HUDEP-2 (cell line): ENCODE measurements at regions not wholly inside any gene's neighbourhood (a gene's known extent, or its start where the extent isn't known, plus 50 kb on each side); places are given as distances from the start of the nearest gene placed in this dataset.
"Not testable (repeated sequence)": the region's sequence is repeated elsewhere in the genome, so short reads cannot be mapped to it uniquely, and the experiment has no call there.

Experiments
- DNase-seq, 76 experiments: peaks; one replicate each; lab custom pipeline; 2025; ENCODE audit not compliant: unreplicated experiment in 76 of 76; lab: John Stamatoyannopoulos, UW

DNA sequence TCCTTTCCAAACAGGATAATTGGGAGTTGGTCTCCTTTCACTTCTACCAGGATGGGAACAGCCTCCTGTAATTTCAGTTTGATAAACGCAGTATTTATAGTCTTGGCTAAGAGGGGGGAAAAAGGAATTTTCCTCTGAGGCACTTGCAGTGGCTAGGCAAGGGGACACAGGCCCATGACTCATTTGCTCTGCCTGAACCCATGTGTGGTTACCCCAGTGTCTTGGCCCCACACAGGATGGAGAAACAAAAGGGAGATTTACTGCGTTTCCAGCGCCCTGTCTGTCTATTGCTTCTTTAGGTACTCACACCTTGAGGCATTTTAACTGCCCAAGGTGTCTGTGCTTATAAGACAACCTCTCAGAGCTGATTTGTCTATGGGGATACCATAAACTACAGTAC lies 74.8 kb upstream of the NEDD9 start:
- DNase-seq: no peak

DNA sequence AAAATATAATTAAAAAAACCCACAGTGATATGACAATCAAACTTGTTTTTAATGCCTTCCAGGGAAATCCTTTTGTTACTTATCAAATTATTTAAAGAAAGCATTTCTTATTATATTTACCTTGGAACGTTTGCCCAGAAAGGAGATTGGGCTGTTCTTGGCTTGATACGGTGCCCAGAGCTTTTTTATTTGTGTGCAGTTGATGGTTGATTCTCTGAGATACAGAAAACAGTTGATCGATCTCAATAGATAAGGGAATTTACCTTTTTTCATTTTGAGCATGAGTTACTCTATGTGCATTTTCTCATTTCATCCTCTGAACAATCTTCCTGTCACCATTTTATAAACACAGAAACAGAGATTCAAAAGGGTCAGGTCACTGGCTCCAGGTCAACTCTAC lies 72.5 kb upstream of the NEDD9 start:
- DNase-seq: no peak

DNA sequence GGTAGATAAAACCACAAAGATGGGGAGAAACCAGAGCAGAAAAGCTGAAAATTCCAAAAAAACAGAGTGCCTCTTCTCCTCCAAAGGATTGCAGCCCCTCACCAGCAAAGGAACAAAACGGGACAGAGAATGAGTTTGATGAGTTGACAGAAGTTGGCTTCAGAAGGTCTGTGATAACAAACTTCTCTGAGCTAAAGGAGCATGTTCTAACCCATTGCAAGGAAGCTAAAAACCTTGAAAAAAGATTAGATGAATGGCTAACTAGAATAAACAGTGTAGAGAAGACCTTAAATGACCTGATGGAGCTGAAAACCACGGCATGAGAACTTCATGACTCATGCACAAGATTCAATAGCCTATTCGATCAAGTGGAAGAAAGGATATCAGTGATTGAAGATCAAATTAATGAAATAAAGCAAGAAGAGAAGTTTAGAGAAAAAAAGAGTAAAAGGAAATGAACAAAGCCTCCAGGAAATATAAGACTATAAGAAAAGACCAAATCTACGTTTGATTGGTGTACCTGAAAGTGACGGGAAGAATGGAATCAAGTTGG lies 67.5 kb upstream of the NEDD9 start:
- DNase-seq: not testable (repeated sequence)

DNA sequence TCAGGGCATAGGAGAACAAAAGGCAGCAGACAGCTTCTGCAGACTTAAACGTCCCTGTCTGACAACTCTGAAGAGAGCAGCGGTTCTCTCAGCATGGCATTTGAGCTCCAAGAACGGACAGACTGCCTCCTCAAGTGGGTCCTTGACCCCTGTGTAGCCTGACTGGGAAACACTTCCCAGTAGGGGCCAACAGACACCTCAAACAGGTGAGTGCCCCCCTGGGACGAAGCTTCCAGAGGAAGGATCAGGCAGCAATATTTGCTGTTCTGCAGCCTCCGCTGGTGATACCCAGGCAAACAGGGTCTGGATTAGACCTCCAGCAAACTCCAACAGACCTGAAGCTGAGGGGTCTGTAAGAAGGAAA lies 66.9 kb upstream of the NEDD9 start:
- not testable (repeated sequence) for DNase-seq

DNA sequence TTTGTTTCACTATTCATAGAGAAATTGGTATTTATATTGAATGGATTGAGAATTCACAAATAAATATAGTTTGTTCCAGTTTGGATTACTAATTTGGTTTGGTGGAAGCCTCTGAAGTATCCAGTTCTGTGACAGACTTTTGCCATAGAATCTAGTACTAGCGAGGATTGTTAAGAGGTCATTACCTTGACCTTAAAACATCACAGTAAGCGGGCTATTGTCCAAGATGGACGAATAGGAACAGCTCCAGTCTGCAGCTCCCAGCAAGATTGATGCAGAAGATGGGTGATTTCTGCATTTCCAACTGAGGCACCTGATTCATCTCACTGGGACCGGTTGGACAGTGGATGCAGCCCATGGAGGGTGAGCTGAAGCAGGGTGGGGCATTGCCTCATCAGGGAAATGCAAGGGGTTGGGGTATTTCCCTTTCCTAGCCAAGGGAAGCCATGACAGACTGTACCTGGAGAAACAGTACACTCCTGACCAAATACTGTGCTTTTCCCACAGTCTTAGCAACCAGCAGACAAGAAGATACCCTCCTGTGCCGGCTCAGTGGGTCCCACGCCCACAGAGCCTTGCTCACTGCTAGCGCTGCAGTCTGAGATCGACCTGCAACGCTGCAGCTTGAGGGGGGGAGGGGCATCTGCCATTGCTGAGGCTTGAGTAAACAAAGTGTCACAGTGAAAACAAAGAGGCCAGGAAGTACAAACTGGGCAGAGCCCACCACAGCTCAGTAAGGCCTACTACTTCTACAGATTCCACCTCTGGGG lies 66.4 kb upstream of the NEDD9 start:
- no peak for DNase-seq

DNA sequence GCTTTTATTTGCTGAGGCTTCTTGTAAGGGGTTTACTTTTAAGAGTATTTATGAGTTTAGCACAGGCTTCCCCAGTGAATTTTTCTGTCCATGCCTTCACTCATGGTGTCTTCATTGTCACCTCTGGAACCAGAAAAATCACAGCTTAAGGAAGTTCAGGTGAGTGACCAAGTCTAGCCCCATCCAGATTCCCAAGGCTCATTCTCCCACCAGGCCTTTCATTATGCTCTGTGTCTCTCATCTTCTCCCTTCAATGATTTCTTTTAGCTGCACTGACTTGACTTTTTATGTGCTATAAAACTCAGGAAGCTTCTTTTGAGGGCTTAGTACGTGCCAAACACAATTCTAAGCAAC lies 64.9 kb upstream of the NEDD9 start:
- no peak for DNase-seq

DNA sequence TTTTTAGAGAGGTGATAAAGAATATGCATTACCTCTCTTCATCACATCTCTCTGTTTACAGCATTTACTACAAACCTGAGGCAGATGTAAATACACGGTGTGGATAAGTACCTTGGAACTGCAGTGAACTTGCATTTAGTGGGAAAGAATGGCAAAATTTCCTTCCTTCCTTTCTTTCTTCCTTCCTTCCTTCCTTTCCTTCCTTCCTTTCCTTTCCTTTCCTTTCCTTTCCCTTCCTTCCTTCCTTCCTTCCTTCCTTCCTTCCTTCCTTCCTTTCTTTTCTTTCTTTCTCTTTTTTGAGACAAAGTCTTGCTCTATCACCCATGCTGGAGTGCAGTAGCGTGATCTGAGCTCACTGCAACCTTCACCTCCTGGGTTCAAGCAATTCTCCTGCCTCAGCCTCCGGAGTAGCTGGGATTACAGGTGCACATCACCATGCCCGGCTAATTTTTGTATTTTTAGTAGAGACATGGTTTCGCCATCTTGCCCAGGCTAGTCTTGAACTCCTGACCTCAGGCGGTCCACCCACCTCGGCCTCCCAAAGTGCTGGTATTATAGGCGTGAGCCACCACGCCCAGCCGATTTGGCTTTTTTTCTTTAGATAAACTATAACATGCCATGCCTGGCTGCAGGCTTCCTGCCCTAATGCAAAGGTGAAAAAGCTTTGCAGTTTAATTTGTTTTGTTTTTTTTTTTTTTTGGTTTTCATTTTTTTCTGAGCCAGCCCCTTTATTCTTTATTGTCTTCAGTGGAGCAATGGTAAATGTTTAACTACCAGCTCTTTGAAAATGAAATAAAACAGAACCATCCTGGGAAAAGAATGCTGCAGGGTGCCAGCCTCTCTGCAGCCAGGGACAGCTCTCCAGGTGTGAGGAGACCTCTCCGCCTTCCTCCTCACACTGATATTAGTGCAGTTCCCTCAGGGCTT lies 64.2 kb upstream of the NEDD9 start:
- DNase-seq: no peak

DNA sequence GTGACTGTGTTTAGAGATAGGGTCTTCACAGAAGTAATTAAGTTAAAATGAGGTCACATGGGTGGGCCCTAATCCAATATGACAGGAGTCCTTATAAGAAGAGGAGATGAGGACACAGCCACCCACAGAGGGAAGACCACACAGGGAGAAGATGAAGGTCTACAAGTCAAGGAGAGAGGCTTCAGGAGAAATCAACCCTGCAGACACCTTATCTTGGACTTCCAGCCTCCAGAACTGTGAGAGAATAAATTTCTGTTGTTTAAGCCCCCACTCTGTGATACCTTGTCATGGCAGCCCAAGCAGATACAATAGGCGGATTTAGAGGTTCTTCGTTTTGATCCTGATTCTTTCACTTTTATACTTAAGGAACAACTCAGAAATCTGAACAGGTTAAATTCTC lies 63.5 kb upstream of the NEDD9 start:
- no peak for DNase-seq

DNA sequence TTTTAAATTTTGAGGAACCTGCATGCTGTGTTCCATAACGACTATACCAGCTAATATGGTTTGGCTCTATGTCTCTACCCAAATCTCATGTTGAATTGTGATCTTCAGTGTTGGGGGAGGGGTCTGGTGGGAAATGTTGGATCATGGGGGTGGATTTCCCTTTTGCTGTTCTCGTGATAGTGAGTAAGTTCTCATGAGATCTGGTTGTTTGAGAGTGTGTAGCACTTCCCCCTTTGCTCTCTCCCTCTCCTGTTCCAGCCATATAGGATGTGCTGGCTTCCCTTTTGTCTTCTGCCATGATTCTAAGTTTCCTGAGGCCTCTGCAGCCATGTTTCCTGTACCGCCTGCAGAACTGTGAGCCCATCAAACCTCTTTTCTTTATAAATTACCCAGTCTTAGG lies 61.8 kb upstream of the NEDD9 start:
- no peak for DNase-seq

DNA sequence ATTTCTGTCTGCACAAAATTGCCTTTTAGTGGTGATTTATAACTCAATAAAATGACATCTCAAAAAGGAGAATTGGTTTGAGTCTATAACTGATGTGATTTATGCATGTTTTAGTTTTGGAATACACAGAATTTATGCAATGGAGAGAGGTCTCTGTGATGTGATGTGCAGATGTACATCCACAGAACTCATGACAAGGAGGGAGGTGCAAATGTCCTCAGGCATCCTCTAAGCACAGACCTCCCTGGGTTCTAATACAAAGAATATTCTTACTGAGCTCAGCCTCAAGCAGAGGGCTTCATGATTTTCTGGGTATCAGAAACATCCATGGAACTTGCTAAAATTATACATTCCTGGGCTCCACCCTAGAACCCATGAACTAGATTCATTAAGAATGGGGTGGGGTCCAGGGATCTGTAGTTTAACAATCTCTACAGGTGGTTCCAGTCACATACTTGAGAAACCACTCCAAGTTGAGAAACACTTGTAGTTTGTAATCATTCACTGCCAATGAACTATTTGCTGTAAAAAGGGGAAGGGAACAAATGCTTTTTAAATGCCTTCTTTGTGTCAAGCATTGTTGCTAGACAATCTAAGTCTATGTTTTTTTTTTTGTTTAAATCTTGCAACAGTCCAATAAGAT lies 60.2 kb upstream of the NEDD9 start:
- no peak for DNase-seq

DNA sequence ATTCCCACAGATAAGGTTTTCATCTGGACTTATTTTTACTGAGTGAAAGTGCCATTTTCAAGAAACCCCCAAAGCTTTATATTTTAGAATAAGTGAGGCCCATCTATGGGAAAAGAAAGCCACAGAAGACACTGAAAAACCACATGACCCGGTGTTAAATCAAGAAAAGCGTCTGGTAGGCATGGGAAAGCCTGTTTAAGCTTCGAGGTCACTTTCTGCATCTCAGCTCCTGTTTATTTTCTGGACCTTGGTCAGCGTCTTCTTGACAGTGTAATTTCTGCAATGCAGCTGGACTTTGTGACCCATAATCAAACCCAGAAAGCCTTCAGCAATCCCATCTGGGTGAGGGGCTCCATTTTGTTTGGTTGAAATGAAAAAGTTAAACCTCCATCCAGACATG lies 59.6 kb upstream of the NEDD9 start:
- DNase-seq: no peak

DNA sequence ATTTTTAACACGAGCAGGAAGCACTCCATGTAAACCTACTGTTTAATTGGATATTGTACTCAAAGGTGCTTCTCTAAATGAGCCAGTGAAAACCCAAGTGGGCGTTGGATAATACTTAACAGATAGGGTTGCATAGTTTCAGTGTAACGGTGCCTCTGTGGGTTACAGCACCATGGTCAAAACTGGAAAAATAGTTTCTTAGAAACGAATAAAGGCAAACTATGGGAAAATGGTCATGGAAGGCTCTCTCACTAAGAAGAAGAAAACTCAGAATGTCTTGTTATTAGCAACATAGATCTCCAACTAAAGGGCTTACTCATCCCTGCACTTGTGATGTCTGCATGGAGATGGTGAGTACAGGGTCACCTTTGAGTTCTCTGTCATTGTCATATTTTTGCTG lies 59.1 kb upstream of the NEDD9 start:
- DNase-seq: no peak

DNA sequence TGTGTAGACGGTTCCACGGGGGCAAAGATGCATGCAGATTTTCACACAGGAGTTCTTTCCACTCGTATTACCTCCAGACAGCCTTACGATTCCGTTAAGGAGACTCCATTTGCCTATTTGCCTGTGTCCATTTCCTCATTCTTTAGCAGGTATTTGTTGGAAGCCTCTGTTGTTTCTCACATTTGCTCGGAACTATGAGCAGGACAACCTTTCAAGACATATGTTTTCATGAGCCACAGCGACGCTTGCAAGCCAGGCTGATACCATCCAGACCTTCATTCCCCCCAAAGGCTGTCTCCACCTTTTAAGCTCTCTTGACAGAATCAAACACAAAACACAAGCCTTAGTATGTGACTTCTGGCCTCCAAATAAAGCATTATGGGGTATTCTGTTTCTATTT lies 57.6 kb upstream of the NEDD9 start:
- DNase-seq: no peak

DNA sequence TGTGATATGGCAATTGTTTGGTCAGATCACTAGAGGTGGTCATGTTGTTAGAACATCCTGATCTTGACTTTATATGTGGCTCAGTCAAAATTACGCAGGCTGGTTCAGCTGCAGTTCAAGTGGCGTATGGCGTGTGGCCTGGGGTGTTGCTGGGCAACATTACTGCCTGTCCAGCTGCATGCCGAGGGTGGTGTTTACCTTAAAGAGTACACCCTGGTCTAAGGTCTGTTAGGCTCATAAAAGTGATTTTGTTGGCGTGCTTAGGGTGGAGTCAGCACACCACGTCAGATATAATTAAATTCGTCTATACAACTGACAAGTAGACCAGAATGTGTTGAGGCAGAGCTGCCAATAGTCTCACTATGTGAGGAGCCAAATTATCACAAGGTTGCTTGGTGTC lies 55.6 kb upstream of the NEDD9 start:
- no peak for DNase-seq

DNA sequence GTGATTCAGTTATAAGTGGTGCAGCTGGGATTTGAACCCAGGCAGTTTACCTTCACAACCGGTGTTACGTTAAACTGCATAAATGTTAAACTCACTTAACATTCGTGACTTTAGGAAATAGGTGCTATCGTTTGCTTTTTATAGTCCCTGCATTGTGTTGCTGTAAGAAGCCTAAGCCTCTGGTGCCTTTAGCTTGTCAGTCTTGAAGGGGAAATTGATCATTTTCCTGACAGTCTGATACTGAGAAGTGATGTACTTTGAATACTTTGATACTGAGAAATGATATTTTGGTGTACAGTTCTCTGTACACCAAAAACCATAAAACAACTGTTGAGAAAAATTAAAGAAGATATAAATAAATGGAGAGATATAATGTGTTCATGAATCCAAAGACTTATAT lies 52.5 kb upstream of the NEDD9 start:
- no peak for DNase-seq

DNA sequence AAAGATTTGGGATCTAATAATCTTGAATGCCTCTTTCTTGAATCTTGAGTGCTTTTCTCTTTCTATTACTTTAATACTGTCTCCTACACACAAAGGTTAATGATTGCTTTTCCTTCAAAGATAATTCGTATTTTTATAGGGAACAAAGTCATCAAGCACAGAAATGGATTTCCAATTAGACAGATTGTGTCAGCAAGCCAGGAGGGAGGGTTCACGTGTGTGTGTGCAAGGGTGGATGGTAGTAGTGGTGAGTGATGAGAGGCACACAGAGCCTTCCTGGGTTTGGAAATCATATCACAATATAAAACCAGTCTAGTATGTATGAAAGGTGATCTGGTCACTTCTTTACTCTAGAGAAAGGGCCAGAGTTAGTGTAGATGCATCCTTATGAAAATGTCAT lies 51.2 kb upstream of the NEDD9 start:
- no peak for DNase-seq

DNA sequence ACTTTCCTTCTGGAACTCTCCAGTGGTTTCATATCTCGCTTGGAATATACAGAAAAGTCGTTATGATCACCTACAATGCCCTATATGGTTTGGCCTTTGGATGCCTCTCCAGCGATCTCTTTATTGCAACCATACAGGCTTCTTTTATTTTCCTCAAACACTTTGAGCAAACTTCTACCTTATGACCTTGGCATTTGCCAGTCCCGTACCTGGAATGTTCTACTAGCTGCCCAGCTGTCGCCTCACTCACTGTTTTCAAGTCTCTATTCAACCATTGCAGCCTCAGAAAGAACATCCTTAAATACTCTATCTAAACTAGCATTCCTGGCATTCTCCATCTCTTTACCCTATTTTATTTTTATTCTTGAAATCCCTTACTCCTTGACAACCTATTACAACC lies 50.4 kb upstream of the NEDD9 start:
- DNase-seq: no peak
